OCI-LY3 (cell line): ENCODE measurements at regions not wholly inside any gene's neighbourhood (a gene's known extent, or its start where the extent isn't known, plus 50 kb on each side); places are given as distances from the start of the nearest gene placed in this dataset.
"Not testable (repeated sequence)": the region's sequence is repeated elsewhere in the genome, so short reads cannot be mapped to it uniquely, and the experiment has no call there.

Source experiments
- CTCF ChIP-seq: fragments of 200-600, 300-600 bp; sonication (generic); IDR thresholded peaks from 2 replicates; pipeline ENCODE4 v1.5.1; 2014; ENCODE audit warnings: antibody characterized with exemption, low read length, low read depth
- EZH2phosphoT487 ChIP-seq: fragments of 200-600 bp; shearing (Covaris generic); IDR thresholded peaks from 2 replicates; pipeline ENCODE4 v1.6.1; 2018; ENCODE audit warnings: antibody characterized with exemption, mixed run types, low read depth

- not testable (repeated sequence) for TF ChIP-seq CTCF, EZH2phosphoT487
Observed at GRCh38 chr11:38821786-38822185, 2223.8 kb upstream of the RAG2 start.
